ENCODE measurements at regions not wholly inside any gene's neighbourhood (a gene's known extent, or its start where the extent isn't known, plus 50 kb on each side); places are given as distances from the start of the nearest gene placed in this dataset.

DNA sequence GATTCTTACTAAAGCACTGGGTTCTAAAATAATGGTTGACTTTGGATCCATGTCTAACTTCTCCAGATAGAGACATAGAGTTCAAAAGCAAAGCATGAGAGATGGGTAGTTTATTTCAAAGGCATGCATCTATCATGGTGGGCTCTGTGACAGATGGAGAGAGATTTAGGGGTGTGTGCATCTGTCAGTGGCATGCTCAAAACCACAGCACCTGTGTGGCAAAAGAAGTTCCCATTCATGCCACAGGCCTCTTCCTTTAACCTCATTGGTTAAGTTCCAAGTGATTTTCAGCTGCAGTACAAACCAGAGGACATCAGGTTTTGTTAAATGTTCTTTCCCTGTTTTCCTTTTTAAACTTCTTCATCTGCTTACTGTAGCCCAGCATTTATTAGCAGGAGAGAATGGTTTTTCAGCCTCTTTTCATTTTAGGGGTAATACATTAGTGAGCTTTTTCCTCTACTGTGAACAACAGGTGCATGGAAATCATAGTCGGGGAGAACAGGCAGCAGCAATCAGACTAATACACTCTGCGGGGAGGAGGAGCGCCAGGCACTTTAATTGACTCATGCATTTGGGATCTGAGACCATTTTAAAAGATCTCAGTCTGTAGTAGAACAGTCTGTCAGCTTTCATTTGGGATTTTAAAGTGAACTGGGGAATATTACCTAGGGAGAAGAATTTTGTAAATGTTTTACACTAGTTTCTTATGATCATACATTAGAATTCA lies 52.4 kb upstream of the UPP2 start:
- intact Hi-C loops (cut with DNase I) = no loop called here

DNA sequence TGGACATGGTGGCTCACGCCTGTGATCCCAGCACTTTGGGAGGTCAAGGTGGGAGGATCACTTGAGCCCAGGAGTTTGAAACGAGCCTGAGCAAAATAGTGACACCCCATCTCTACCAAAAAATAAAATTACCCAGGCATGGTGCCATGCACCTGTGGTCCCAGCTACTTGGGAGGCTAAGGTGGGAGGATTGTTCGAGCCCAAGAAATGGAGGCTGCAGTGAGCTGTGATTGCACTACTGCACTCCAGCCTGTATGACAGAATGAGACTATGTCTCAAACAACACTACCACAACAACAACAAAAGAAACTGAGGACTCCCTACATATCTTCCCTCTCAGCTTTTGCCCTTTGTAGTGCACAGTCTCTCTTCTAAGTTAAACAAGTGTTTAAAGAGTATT lies 53.3 kb upstream of the UPP2 start:
- H3K36me3 ChIP-seq = no peaks in the 10 kb centered on the region
- no peaks in the 10 kb centered on the region for H3K9me3 ChIP-seq
- ATAC-seq = no peak
- H3K27ac ChIP-seq = no peak overlapping the region
- intact Hi-C loops (cut with DNase I) = no loop called here
- 90 to 94% (median 92%) methylated on average over 3 of the region's 3 CpGs for whole genome bisulfite sequencing, 4 donors
- TF ChIP-seq, protein P1, sequence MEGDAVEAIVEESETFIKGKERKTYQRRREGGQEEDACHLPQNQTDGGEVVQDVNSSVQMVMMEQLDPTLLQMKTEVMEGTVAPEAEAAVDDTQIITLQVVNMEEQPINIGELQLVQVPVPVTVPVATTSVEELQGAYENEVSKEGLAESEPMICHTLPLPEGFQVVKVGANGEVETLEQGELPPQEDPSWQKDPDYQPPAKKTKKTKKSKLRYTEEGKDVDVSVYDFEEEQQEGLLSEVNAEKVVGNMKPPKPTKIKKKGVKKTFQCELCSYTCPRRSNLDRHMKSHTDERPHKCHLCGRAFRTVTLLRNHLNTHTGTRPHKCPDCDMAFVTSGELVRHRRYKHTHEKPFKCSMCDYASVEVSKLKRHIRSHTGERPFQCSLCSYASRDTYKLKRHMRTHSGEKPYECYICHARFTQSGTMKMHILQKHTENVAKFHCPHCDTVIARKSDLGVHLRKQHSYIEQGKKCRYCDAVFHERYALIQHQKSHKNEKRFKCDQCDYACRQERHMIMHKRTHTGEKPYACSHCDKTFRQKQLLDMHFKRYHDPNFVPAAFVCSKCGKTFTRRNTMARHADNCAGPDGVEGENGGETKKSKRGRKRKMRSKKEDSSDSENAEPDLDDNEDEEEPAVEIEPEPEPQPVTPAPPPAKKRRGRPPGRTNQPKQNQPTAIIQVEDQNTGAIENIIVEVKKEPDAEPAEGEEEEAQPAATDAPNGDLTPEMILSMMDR (IDR thresholded peaks at IDR 0.05) = no peak
- no peak for TF ChIP-seq POLR2A (IDR thresholded peaks at IDR 0.05)
- no peak overlapping the region for H3K4me3 ChIP-seq
- no peaks in the 10 kb centered on the region for H3K27me3 ChIP-seq
- no peak for DNase-seq
- H3K4me1 ChIP-seq = peaks cover 0 to 24% (median 3%) of the 10 kb centered on the region in 12 donors

More for the DNA sequence above, 52.4 kb upstream of the UPP2 start:
- Histone ChIP-seq H3K27ac (no peak overlapping the region), H3K9me3 (no peaks in the 10 kb centered on the region), H3K4me3 (no peak overlapping the region), H3K36me3 (no peaks in the 10 kb centered on the region), H3K27me3 (no peaks in the 10 kb centered on the region), H3K4me1 (peaks cover 0 to 17% (median 0%) of the 10 kb centered on the region in 12 donors)
- ATAC-seq (no peak), DNase-seq (no peak)
- WGBS, 4 donors = 83 to 89% (median 85%) methylated on average over 3 of the region's 3 CpGs
- no peak for TF ChIP-seq POLR2A (IDR thresholded peaks at IDR 0.05)
- TF ChIP-seq, protein P1 (IDR thresholded peaks at IDR 0.05) = no peak

DNA sequence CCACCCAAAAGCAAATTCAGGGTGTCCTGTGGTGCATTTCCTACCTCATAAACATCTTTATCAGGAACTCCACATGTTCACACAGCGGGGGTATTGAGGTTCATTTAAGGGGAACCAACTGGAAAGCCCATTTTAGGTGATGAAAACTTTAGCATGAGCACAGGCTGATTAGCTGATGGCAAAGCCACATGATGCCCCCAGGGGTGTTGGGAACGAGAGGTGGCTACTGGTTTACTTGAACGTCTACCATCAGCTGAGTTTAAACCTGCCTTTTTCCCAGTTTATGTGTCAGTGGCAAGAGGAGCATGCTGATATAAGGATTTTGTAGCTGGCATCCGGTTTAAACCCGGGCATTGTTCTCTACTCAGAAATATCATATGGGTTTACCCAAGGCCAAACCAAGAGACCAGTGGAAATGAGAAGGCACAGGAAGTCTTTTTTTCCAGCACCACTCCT lies 54.5 kb upstream of the UPP2 start:
- peaks cover 0 to 31% (median 7%) of the 10 kb centered on the region in 12 donors for H3K4me1 ChIP-seq
- ATAC-seq (no peak), DNase-seq (no peak)
- H3K36me3 ChIP-seq = no peaks in the 10 kb centered on the region
- no peak overlapping the region for H3K4me3 ChIP-seq
- H3K27me3 ChIP-seq = no peaks in the 10 kb centered on the region
- peak overlapping the region in 1 of 12 donors; percentile 24 for H3K27ac ChIP-seq
- H3K9me3 ChIP-seq = no peaks in the 10 kb centered on the region
- WGBS, 4 donors = 47 to 59% (median 50%) methylated on average over 5 of the region's 5 CpGs
- TF ChIP-seq, protein P1 (IDR thresholded peaks at IDR 0.05) = no peak
- no peak for TF ChIP-seq POLR2A (IDR thresholded peaks at IDR 0.05)
- intact Hi-C loops (cut with DNase I) = no loop called here

DNA sequence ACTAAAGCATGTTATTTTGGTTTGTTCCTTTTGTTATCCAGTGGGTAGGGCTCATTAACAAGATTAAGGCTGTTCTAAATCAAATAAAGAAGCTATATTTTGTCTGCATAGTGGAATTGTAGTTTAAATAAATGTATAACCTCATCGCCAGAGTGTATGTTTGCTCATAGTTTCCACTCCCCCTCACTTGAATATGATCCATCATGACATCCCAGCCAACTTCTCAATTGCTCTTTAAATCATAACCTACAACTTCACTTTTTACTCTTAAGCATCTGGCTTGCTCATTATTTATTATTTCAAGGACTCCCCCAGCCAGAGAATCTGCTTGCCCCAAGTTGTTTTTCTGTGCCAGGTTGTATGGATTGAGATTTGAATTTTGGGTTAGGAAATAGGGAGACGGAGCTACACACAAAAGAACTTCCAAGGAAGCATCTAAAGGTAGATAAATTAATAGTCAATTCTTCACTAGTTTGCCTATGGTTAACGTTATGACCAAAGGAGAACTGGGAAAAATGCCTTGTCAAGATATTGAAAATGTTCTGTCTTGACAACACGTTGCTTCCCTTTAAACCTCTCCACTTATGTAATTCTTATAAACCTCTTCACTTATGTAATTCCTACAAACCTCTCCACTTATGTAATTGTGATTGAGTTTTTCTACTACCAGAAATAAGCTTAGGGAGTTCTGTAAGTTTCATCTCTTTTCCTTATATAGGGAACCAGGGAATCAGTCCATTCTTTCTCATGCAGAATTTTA lies 55.4 kb upstream of the UPP2 start:
- WGBS, 4 donors = 64 to 80% (median 71%) methylated on average over 4 of the region's 4 CpGs
- H3K4me3 ChIP-seq = no peak overlapping the region
- intact Hi-C loops (cut with DNase I) = no loop called here

More for the DNA sequence above, 55.4 kb upstream of the UPP2 start:
- no peak for DNase-seq
- Histone ChIP-seq H3K9me3 (no peaks in the 10 kb centered on the region), H3K36me3 (no peaks in the 10 kb centered on the region), H3K4me1 (peaks cover 0 to 31% (median 8%) of the 10 kb centered on the region in 12 donors), H3K27ac (no peak overlapping the region), H3K27me3 (no peaks in the 10 kb centered on the region)
- no peak for TF ChIP-seq POLR2A (IDR thresholded peaks at IDR 0.05)
- TF ChIP-seq, protein P1 (IDR thresholded peaks at IDR 0.05) = no peak
- ATAC-seq = no peak

Data from heart left ventricle (tissue), 16 donors.